SK-N-SH treated with all-trans-retinoic acid at 6 μM for 48 hours (cell line): ENCODE measurements at regions not wholly inside any gene's neighbourhood (a gene's known extent, or its start where the extent isn't known, plus 50 kb on each side); places are given as distances from the start of the nearest gene placed in this dataset.

Experiments
- RARB ChIP-seq: fragments of 250-450 bp; sonication (Bioruptor Pico); IDR thresholded peaks from 2 replicates; pipeline ENCODE4 v1.8.0; 2021; ENCODE audit warnings: mild to moderate bottlenecking, moderate library complexity
- TF ChIP-seq, protein P1 (sequence below): fragments of 250-450 bp; sonication (Bioruptor Pico); IDR thresholded peaks from 2 replicates; pipeline ENCODE4 v1.8.0; 2020; ENCODE audit warnings: mild to moderate bottlenecking, moderate library complexity, borderline replicate concordance

DNA sequence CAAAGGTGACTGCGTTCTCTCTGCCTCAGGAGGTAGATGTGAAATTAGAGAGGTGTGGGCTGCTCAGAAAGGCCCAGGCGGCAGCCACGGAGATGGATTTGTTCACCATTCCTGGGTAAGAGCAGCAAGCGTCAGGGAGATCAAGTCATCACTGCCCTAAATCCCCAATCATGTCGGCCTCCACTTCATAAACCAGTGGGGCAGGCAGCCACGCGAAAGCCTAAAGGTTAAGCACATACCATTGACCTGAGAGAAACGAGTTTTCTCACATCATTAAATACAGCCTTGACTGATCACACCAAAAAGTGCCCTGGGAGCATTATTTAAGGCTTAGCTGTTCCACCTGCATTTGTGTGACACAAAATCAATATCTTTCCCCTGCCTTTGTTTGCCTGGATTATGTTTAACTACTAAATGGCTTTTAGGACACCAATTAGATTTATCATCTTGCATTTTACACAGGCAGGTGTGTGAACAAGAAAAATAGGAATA lies 50.7 kb upstream of the FOXB1 start:
- TF ChIP-seq RARB (CRISPR knock-in tag) = no peak
- TF ChIP-seq, protein P1, sequence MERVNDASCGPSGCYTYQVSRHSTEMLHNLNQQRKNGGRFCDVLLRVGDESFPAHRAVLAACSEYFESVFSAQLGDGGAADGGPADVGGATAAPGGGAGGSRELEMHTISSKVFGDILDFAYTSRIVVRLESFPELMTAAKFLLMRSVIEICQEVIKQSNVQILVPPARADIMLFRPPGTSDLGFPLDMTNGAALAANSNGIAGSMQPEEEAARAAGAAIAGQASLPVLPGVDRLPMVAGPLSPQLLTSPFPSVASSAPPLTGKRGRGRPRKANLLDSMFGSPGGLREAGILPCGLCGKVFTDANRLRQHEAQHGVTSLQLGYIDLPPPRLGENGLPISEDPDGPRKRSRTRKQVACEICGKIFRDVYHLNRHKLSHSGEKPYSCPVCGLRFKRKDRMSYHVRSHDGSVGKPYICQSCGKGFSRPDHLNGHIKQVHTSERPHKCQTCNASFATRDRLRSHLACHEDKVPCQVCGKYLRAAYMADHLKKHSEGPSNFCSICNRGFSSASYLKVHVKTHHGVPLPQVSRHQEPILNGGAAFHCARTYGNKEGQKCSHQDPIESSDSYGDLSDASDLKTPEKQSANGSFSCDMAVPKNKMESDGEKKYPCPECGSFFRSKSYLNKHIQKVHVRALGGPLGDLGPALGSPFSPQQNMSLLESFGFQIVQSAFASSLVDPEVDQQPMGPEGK (CRISPR knock-in tag) = no peak
